ENCODE measurements at regions not wholly inside any gene's neighbourhood (a gene's known extent, or its start where the extent isn't known, plus 50 kb on each side); places are given as distances from the start of the nearest gene placed in this dataset.

DNA sequence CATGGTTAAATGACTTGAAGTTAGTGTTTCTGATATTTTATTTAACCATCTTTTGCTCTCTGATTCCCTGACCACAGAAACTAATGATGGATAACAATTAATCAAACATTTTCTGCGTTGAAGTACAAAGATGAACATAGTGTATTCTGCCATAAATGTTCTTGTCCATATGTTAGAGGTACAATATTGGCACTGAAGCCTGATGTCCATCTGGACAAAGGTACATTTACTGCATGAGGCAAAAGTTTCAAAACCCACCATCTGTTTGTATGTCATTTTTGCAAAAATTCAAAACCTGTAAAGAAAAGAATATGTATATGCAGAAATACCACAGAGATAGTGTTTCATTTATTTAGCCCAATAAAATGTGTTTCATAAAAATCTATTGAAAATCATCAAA, 861.5 kb downstream of the ANKRD7 start:
- TF ChIP-seq, protein P1, sequence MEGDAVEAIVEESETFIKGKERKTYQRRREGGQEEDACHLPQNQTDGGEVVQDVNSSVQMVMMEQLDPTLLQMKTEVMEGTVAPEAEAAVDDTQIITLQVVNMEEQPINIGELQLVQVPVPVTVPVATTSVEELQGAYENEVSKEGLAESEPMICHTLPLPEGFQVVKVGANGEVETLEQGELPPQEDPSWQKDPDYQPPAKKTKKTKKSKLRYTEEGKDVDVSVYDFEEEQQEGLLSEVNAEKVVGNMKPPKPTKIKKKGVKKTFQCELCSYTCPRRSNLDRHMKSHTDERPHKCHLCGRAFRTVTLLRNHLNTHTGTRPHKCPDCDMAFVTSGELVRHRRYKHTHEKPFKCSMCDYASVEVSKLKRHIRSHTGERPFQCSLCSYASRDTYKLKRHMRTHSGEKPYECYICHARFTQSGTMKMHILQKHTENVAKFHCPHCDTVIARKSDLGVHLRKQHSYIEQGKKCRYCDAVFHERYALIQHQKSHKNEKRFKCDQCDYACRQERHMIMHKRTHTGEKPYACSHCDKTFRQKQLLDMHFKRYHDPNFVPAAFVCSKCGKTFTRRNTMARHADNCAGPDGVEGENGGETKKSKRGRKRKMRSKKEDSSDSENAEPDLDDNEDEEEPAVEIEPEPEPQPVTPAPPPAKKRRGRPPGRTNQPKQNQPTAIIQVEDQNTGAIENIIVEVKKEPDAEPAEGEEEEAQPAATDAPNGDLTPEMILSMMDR (conservative IDR thresholded peaks at IDR 0.05; ENCODE audit: low read depth in 2 of 2), result no peak
- no peak for TF ChIP-seq EZH2 (IDR thresholded peaks at IDR 0.05; ENCODE audit: low read depth, unreplicated experiment)
- no peak for TF ChIP-seq POLR2AphosphoS5 (IDR thresholded peaks at IDR 0.05; ENCODE audit: low read depth)
- no peak for TF ChIP-seq NANOG (IDR thresholded peaks at IDR 0.05; ENCODE audit: borderline replicate concordance)
- TF ChIP-seq, protein P2, sequence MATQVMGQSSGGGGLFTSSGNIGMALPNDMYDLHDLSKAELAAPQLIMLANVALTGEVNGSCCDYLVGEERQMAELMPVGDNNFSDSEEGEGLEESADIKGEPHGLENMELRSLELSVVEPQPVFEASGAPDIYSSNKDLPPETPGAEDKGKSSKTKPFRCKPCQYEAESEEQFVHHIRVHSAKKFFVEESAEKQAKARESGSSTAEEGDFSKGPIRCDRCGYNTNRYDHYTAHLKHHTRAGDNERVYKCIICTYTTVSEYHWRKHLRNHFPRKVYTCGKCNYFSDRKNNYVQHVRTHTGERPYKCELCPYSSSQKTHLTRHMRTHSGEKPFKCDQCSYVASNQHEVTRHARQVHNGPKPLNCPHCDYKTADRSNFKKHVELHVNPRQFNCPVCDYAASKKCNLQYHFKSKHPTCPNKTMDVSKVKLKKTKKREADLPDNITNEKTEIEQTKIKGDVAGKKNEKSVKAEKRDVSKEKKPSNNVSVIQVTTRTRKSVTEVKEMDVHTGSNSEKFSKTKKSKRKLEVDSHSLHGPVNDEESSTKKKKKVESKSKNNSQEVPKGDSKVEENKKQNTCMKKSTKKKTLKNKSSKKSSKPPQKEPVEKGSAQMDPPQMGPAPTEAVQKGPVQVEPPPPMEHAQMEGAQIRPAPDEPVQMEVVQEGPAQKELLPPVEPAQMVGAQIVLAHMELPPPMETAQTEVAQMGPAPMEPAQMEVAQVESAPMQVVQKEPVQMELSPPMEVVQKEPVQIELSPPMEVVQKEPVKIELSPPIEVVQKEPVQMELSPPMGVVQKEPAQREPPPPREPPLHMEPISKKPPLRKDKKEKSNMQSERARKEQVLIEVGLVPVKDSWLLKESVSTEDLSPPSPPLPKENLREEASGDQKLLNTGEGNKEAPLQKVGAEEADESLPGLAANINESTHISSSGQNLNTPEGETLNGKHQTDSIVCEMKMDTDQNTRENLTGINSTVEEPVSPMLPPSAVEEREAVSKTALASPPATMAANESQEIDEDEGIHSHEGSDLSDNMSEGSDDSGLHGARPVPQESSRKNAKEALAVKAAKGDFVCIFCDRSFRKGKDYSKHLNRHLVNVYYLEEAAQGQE (IDR thresholded peaks at IDR 0.05; ENCODE audit: unreplicated experiment), result no peak
- no peak for TF ChIP-seq EZH2phosphoT487 (IDR thresholded peaks at IDR 0.05; ENCODE audit: unreplicated experiment)
- TF ChIP-seq ZNF331 (CRISPR knock-in tag; IDR thresholded peaks at IDR 0.05; ENCODE audit: low read depth), result no peak

All from GM23338 (cell line).